Activated CD4-positive, alpha-beta T cell treated with anti-CD3 and anti-CD28 coated beads, Interleukin-2, Interleukin-6, amounts not matched to agents 100 ng/mL and 50 ng/mL, durations not matched to agents 16 hours and 8 hours (primary cell): ENCODE measurements at regions not wholly inside any gene's neighbourhood (a gene's known extent, or its start where the extent isn't known, plus 50 kb on each side); places are given as distances from the start of the nearest gene placed in this dataset.

Experiments
- DNase-seq: peaks from one replicate; pipeline ENCODE4 v3.0.0-alpha.2; 2020

DNA sequence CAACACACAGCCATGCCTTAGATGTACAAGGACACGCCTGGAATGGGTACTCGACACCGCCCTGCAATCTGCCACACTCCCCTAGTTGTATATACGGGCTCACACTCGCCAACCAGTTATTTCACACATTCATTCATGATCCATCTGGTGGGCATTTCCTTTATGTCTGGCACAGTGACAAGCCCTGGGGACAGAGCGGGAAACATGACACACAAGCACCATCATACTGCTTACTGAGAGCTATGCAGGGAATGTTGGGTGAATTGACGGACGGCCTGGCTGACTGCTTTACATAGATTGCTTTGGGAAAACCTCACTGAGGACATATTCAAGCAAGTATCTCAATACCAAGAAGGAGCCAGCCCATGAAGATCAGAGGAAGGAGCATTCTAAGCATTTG, 448.0 kb upstream of the SPRED2 start:
- no peak for DNase-seq

DNA sequence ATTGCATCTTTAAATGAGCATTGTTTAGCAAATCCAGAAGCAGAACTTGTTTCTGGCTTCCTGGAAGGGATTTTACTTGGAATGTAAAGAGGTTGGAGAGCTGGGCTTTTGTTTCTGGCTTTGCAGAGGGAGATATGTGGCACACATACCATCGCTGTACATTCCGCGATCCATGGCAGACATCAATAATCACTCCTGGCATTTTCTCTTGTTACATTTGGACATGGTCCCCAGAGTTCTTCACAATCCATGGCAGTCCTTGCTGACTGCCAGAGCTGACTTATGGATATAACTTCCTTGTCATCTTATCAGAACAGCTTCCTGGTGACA, 445.6 kb upstream of the SPRED2 start:
- no peak for DNase-seq

DNA sequence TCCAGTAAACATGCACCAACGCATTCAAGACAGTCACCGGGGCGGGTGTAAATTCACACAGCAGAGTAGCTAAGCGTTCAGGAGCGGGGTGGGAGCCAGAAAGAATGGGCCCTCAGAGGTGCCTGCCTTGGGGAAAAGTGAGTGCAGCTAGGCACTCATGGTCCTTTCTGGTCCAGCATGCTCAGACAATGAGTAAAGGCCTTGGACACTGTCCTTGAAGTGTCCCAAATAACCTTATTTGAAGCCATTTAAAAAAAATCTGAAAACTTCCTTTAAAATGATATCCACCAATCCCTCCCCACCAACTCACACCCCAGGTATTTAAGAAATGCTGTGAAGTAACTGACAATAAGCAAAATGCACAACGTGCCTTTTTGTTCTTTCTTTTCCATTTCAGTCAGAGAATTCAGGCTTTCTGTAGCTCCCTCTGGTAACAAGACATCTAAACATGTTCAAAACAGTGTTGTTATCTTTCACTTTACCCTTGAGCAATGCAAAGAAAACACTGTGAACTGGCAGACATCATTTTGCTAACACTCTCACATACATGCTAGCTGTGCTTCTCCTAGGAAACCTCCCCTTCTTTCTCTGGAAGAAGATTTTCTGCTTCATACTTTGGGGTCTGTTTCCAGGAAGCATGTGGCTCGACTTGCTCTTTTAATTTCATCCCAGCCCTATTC, 445.1 kb upstream of the SPRED2 start:
- DNase-seq = no peak

- DNase-seq = no peak
Observed at GRCh38 chr2:65876114-65876513, 443.7 kb upstream of the SPRED2 start.

DNA sequence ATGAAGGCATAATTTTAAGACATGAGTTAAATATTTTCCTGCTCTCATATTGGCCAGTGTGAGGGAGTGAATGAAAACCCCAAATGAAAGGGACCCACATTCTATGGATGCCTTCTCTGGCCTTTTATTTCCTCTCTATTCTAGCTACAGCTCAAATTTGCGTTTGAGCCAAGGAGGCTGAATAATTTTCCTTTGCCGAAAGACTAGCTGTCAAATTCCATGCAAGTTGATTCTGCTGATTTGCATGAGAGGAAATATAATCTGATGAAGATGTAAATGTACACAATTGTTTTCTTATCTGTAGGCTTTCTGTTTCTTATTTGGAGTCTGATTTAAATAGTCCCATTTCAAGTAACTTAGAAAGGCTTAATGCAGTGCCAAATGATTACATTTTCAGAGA, 438.4 kb upstream of the SPRED2 start:
- no peak for DNase-seq

- no peak for DNase-seq
Observed at GRCh38 chr2:65869296-65869695, 436.9 kb upstream of the SPRED2 start.

- DNase-seq = no peak
Observed at GRCh38 chr2:65868177-65868576, 435.8 kb upstream of the SPRED2 start.

DNA sequence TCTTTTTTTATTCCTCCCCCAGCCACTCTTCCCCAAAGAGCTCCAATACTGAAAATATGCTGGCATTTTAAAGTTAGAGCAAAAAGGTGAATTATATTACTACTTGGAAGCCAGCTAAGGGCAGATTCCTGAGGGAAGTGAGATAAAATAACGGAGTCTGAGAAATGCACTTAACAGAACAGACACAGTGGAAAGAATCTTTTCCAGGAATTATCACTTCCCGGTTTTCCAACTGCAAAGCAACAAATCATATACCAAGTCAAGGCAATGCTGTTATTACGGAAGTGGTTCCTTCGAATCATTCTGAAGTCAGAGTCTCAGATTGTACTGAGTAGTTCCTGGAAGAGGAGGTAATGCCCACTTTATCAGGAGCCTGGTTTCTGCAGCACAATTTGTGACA, 435.0 kb upstream of the SPRED2 start:
- DNase-seq = no peak

DNA sequence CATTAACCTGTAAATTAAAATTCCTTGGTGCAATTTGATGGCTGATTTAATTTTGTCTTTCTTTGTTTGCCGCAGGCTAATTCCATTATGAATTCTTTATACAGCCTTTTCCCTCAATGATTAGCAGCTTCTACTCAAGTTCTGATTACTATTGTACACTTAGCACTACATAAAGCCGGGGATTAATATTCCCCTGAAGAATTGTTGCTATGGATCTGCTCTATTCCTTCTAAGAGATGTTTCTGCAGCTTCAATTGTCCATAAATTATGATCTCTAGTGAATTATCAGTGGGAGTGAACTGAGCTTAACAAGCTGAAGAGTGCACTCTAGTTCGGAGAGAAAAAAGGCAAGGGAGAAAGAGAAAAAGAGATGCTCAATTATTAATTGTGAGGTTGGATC, 433.7 kb upstream of the SPRED2 start:
- no peak for DNase-seq

- DNase-seq = no peak
Observed at GRCh38 chr2:65864619-65865018, 432.2 kb upstream of the SPRED2 start.

- DNase-seq = no peak
Observed at GRCh38 chr2:65863713-65864112, 431.3 kb upstream of the SPRED2 start.

GRCh38 chr2:65856928-65857327, 424.5 kb upstream of the SPRED2 start:
- no peak for DNase-seq

- DNase-seq = no peak
Observed at GRCh38 chr2:65856423-65856822, 424.0 kb upstream of the SPRED2 start.

GRCh38 chr2:65850695-65851094, 418.3 kb upstream of the SPRED2 start:
- no peak for DNase-seq

GRCh38 chr2:65846989-65847678, 414.7 kb upstream of the SPRED2 start:
- no peak for DNase-seq

DNA sequence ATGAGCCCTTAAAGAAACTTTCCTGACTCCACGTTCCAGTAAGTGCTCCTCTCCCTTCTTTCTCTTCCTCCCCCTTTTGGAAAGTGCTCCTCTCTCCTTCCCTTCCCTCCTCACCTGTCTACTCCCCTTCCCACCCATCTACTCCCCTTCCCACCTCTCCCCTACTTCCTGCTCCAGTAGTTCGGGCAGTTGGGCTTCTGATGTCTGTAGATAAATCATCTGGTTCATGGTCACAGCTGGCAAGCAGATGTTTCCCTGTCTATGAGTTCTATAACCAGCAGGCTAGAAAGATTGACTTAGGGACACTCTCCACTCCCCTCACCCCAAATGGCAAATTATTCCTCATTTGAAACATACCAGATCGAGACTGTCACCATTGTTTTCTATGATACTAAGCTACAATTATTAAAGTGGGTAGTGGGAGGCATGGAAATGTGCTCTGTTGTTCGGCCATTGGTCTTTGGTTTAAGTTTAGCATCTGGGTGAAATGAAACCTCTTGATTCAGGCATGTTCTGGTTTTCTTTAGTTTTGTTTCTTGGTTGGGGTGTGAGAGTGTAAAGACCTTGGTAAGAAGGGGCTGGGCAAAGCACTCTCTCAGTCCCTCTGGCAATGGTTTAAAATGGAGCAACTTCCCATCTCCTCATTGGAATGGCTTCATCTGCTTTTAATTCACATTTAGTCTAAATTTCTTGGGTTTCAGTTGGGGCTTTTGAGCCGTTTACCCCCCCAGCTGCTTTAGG, 413.2 kb upstream of the SPRED2 start:
- DNase-seq = no peak

- no peak for DNase-seq
Observed at GRCh38 chr2:65842104-65842503, 409.7 kb upstream of the SPRED2 start.

- DNase-seq = no peak
Observed at GRCh38 chr2:65835975-65836549, 403.7 kb upstream of the SPRED2 start.

GRCh38 chr2:65834771-65835475, 402.5 kb upstream of the SPRED2 start:
- no peak for DNase-seq

- DNase-seq = no peak
Observed at GRCh38 chr2:65834062-65834461, 401.7 kb upstream of the SPRED2 start.

DNA sequence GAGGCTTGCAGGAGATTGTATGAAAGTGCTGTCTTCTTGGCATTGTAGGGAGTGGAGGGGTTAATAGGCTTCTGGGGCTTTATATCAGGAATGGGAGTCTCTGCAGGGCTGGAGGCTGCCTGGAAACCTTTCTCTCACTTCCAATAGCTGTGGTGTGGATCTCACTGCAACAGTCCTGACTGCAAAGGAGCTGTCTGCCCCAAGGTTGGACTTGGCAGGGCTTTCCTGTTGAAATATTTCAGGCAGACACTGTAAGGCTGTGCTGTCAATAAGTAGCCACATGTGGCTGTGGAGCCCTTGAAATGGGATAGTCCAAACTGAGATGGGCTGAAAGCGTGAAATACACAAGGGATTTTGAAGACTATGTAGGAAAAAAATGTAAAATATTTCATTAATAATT, 399.1 kb upstream of the SPRED2 start:
- no peak for DNase-seq

- no peak for DNase-seq
Observed at GRCh38 chr2:65826567-65826966, 394.2 kb upstream of the SPRED2 start.

DNA sequence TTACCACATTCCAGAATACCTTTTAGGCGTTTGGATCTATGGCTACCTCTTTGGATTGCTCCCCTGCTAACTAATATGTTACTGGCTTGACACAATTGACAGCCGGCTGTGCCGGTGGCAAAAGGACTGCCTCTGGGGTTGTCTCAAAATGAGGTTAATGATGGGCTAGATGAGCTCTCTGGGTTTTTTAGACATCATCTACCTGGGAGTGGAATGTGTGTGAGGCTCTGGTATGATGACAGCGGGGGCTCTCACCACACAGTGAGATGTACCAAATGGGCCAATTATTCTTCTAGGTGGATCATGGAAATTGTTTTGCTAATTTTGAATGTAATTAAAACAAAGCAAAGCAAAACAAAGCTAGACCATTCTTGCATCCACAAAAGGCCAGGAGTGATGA, 391.1 kb upstream of the SPRED2 start:
- DNase-seq = no peak
